HL-60 (cell line): ENCODE measurements at regions not wholly inside any gene's neighbourhood (a gene's known extent, or its start where the extent isn't known, plus 50 kb on each side); places are given as distances from the start of the nearest gene placed in this dataset.

Experiments used
- DNase-seq, 2 experiments: peaks; one replicate each; pipeline ENCODE4 v3.0.0-alpha.2; 2010 to 2020; ENCODE audit warnings: low read depth in 1 of 2, low spot score in 1 of 2
- H3K27ac ChIP-seq: fragments of 250-450 bp; sonication (Bioruptor Pico); replicated peaks from 2 replicates; pipeline ENCODE4 v1.5.1; 2020; ENCODE audit warnings: mild to moderate bottlenecking, moderate library complexity
- H3K27me3 ChIP-seq: fragments of 250-450 bp; sonication (Bioruptor Pico); 2 replicates; pipeline ENCODE4 v1.5.1; 2021; ENCODE audit warnings: mild to moderate bottlenecking, moderate library complexity; ENCODE audit not compliant: insufficient read depth, poor library complexity, severe bottlenecking
- H3K4me3 ChIP-seq: replicated peaks from 2 replicates; pipeline ENCODE4 v1.5.1; 2011; ENCODE audit warnings: mild to moderate bottlenecking, control low read depth, low read length; ENCODE audit not compliant: insufficient read depth
- CTCF ChIP-seq: IDR thresholded peaks from one replicate; pipeline ENCODE4 v1.5.1; 2011; ENCODE audit warnings: low read length, control low read depth, inconsistent platforms; ENCODE audit not compliant: insufficient read depth
- GABPA ChIP-seq: IDR thresholded peaks from 2 replicates; pipeline ENCODE4 v1.6.1; 2012; ENCODE audit warnings: low read depth
- POLR2AphosphoS5 ChIP-seq: IDR thresholded peaks from 2 replicates; pipeline ENCODE4 v1.6.1; 2012; ENCODE audit warnings: low read depth
- SPI1 ChIP-seq: IDR thresholded peaks from 2 replicates; pipeline ENCODE4 v1.6.1; 2012; ENCODE audit warnings: low read depth, mild to moderate bottlenecking, borderline replicate concordance
- TF ChIP-seq, protein P1 (sequence below): IDR thresholded peaks from 2 replicates; pipeline ENCODE4 v1.6.1; 2012; ENCODE audit warnings: low read depth; ENCODE audit not compliant: insufficient replicate concordance

GRCh38 chr13:62627226-62627625 is 1211.6 kb upstream of the PCDH20 start:
- Histone ChIP-seq H3K4me3 (no peak overlapping the region), H3K27ac (no peak overlapping the region), H3K27me3 (no peaks in the 10 kb centered on the region)
- no peak for TF ChIP-seq CTCF
- no peak for TF ChIP-seq GABPA
- TF ChIP-seq, protein P1, sequence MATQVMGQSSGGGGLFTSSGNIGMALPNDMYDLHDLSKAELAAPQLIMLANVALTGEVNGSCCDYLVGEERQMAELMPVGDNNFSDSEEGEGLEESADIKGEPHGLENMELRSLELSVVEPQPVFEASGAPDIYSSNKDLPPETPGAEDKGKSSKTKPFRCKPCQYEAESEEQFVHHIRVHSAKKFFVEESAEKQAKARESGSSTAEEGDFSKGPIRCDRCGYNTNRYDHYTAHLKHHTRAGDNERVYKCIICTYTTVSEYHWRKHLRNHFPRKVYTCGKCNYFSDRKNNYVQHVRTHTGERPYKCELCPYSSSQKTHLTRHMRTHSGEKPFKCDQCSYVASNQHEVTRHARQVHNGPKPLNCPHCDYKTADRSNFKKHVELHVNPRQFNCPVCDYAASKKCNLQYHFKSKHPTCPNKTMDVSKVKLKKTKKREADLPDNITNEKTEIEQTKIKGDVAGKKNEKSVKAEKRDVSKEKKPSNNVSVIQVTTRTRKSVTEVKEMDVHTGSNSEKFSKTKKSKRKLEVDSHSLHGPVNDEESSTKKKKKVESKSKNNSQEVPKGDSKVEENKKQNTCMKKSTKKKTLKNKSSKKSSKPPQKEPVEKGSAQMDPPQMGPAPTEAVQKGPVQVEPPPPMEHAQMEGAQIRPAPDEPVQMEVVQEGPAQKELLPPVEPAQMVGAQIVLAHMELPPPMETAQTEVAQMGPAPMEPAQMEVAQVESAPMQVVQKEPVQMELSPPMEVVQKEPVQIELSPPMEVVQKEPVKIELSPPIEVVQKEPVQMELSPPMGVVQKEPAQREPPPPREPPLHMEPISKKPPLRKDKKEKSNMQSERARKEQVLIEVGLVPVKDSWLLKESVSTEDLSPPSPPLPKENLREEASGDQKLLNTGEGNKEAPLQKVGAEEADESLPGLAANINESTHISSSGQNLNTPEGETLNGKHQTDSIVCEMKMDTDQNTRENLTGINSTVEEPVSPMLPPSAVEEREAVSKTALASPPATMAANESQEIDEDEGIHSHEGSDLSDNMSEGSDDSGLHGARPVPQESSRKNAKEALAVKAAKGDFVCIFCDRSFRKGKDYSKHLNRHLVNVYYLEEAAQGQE, result no peak
- no peak for TF ChIP-seq POLR2AphosphoS5
- TF ChIP-seq SPI1, result no peak
- DNase-seq, result no peak

DNA sequence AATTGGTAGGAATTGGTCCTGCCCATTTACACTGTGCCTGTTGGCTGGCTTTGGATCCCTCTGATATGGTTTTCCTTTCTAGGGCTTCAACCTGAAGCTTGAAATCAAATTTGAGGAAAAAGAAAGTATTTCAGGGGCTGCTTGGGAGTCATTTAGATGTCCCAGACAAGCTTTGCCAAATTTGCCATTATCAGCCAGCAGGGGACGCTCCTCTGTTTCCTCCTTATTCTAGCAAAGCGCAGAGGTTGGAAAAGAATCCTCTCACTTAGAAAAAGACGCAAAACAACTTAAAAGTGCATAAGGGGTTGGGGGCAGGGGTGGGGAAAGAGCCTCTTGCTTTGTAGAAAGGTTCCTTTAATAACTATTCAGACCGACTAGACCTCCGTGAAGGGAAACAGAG is 1211.1 kb upstream of the PCDH20 start:
- no peak for DNase-seq
- no peaks in the 10 kb centered on the region for H3K27me3 ChIP-seq
- no peak overlapping the region for H3K4me3 ChIP-seq
- H3K27ac ChIP-seq, result no peak overlapping the region
- TF ChIP-seq CTCF, result peak; percentile 9
- TF ChIP-seq SPI1, result no peak
- no peak for TF ChIP-seq POLR2AphosphoS5
- TF ChIP-seq GABPA, result no peak
- TF ChIP-seq, protein P1, result no peak

DNA sequence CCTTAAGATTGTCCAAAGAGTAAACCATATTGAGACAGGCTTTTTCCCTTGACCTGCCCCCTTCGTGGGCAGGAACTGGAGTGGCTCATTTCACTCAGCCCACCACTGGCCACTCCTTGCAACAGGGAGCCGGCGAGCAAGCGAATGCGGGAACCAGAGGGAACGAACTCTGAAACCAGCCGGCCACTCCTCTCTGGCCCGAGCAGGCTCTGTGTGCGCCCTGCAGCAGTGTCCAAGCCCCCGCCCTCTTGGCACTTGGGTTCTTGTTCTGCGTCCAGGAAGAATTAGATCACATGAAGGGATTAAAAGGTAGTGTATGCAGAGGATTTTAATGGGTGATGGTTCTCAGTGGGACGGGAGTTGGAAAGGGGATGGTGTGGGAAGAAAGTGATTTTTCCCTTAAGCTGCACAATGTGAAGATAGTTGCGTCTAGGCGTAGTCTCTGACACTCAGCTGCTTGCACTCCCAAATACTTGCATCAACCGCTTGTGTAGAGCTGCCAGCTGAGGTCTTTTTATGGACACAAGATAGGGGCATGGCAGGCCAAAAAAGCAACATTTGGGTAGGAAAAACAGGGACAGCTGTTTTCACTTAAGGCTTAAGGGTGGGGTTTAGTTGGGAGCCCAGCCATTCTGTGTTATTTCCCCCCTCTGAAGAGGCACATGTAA is 1209.7 kb upstream of the PCDH20 start:
- H3K27ac ChIP-seq, result no peak overlapping the region
- TF ChIP-seq GABPA (no peak), POLR2AphosphoS5 (no peak), SPI1 (no peak), CTCF (no peak)
- TF ChIP-seq, protein P1, result no peak
- no peak overlapping the region for H3K4me3 ChIP-seq
- DNase-seq, result no peak
- H3K27me3 ChIP-seq, result no peaks in the 10 kb centered on the region
